SKM-1 treated with dmso at 0.1 percent for 144 hours (cell line): ENCODE measurements at regions not wholly inside any gene's neighbourhood (a gene's known extent, or its start where the extent isn't known, plus 50 kb on each side); places are given as distances from the start of the nearest gene placed in this dataset.

Experiments used
- DNase-seq: peaks from one replicate; lab custom pipeline; 2025; ENCODE audit not compliant: unreplicated experiment; lab: John Stamatoyannopoulos, UW

DNA sequence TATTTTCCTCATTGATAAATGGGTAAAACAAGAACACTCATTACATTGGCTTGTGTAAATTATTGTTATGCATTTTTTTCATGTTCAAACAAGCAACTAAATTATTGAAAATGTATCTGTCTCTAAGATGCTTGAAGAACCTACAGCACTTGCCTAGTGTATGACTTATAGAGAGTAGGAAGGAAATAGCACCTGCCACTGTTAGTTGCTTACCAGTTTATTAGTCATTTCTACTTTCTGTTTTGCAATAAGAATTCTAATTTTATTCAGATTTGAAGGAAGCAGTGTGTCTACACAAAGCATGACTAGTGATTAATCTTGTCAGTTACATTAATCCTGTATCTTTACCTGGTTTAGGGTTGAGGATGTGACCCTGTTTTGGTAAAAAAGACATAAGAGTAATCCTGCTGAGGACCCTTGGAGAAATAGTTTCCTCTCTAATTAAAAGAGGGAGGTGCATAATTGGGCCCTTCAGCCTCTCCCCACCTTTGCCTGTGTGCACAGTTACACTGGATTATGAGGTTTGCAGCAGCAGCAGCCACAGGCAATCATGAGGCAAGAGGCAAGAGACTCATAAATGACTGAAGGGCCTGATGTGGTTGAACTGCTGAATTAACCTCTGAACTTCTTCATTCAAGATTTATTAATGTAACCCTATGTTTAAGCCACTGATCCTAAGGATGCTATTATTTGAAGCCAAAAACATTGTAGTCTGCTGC, 1202.1 kb downstream of the ADGRL3 start:
- no peak for DNase-seq

DNA sequence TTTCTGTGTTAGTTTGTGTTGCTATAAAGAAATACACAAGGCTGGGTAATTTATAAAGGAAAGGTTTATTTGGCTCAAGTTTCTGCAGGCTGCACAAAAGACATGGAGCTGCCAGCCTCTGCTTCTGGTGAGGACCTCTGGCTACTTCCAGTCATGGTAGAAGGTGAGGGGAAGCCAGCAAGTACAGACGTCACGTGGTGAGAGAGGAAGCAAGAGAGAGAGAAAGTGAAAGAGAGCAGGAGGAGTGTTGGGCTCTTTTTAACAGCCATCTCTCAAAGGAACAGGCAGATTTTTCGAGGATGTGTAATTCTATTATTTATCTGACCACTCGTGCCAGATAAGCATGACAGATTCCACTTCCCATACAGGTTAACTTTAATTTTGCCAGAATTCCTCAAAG, 1199.1 kb downstream of the ADGRL3 start:
- no peak for DNase-seq

DNA sequence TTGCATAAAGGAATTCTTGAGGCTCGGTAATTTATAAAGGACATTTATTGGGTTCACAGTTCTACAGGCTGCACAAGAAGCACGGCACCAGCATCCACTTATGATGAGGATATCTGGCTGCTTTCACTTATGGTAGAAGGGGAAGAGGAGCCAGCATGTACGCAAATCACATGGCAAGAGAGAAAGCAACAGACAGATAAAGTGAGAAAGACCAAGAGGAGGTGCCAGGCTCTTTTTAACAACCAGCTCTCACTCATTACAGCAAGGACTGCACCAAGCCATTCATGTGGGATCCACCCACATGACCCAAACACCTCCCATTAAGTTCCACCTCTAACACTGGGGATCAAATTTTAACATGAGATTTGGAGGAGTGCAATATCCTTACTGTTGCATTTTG, 1198.2 kb downstream of the ADGRL3 start:
- no peak for DNase-seq

GRCh38 chr4:62394766-62395165, 1194.6 kb downstream of the ADGRL3 start:
- DNase-seq: peak; percentile 18

DNA sequence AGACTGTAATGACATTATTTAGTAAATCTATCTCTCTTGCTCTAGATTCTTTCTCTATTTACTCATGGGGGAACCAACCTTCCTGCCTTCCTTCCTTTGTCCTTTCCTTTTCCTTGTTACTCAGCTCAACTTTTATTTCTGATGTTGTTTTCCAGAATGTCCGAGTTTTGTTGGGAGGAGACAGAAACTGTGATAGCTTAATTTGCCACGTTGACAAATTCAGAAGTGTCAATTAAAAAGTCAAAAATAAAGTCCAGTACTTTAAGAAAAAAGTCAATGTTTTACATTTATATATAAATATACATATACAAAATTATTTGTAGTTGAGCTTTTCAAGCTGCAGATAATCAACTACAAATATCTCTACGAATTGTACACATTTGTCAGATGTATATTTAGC, 1187.7 kb downstream of the ADGRL3 start:
- no peak for DNase-seq

- DNase-seq: no peak
Measured at GRCh38 chr4:62377700-62378099, 1177.6 kb downstream of the ADGRL3 start.

- DNase-seq: no peak
Measured at GRCh38 chr4:62377245-62377644, 1177.1 kb downstream of the ADGRL3 start.

DNA sequence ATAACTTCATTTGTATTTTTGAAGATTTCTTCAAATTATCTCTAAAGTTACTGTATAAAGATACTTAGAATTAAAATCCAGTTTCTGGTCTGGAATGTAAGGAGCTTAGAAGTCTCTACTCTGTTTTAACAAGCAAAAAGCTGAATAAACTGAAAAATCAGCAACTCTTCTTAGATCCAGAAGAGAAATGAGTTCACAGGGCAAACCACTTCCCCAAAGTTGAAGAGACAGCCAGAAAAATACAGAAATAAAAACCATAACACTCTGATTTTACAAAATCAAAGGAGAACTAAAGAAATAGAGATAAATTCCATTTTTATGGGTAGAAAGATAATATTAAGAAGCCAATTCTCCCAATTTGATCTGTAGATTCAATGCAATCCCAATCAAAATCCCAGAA, 1166.8 kb downstream of the ADGRL3 start:
- DNase-seq: no peak

DNA sequence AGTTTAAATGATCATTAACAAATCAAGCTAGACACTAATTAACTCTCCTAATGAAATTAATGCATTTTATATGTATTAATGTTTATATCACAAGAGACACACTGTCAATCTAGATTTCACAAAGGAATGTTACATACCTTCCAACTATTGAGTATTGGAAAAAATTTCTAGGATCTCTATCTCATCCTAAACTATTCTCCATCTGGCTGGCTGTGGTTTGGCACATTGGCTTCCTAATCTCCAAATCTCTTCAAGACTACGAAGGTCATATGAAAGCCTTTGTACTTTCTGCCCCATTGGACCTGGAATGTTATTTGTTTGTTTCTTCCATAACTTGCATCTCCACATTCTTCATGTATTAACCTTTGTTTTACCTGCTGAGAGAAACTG, 1160.0 kb downstream of the ADGRL3 start:
- no peak for DNase-seq

DNA sequence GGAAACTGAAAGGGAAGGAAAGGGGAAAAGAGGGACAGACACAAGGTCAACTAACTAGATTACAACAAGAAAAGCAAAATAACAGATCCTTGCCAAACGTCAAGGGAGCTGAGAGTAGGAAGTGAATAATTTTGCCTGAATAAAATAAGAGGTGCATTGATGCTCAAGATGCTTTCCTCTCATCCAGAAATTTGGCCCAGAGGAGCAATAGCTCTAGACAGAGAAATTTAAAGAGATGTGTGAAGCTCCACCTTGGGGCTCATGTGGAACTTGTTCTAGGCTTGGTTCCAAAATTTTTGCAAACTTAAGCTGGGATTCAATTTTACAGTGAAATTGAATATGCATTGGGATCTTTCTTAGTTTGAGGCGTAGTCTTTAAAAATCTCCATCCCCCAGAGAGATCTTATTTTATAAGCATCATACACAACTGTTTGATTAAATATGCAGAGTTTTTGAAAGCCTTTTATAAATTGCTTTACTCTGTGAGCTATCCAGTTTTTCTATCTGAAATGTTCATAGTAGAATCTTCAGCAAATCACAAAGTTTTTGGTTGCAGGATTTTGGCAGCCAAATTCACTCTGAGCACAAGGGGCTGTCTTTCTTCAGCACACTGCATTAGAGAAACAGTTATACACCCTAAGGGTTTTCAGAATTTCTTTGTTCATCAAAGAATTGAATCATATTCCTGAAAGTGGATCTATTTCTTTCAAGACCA, 1159.5 kb downstream of the ADGRL3 start:
- no peak for DNase-seq

DNA sequence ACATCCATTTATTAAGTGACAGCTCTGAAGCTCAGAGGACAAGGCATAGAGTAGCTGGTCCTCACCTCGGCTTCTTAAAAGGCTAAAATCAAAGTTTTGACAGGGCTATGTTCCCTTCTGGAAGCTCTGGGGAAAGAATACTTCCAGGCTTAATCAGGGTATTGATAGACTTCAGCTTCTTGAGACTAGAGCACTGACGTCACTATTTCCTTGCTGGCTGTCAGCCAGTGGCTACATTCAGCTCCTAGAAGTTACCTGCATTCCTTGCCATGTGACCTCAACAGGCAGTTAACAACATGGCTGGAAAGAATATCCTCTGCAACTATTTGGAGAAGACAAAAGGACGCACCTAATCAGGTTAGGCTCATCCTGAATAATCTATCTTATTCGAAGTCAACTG, 1144.8 kb downstream of the ADGRL3 start:
- no peak for DNase-seq

DNA sequence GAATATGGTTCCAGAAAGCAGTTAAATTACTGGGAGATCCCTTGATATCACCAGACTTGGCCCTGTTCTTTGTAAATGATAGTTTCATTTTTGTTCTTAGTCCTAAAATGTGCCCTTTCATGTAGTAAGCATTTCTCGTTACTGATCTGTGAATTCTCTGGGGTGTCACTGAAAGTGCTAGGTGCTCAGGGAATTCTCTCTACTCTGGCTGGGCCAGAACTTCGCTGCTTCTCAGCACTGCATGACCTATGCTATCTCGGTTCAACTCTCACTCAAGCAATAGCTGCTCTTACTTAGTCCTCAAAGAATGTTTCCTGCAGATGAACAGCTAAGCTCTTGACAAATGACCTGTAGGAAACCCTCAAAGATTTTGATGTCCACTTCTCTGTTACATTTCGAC, 1144.3 kb downstream of the ADGRL3 start:
- DNase-seq: no peak

GRCh38 chr4:62342346-62342745, 1142.2 kb downstream of the ADGRL3 start:
- no peak for DNase-seq

- no peak for DNase-seq
Measured at GRCh38 chr4:62328526-62328925, 1128.4 kb downstream of the ADGRL3 start.

DNA sequence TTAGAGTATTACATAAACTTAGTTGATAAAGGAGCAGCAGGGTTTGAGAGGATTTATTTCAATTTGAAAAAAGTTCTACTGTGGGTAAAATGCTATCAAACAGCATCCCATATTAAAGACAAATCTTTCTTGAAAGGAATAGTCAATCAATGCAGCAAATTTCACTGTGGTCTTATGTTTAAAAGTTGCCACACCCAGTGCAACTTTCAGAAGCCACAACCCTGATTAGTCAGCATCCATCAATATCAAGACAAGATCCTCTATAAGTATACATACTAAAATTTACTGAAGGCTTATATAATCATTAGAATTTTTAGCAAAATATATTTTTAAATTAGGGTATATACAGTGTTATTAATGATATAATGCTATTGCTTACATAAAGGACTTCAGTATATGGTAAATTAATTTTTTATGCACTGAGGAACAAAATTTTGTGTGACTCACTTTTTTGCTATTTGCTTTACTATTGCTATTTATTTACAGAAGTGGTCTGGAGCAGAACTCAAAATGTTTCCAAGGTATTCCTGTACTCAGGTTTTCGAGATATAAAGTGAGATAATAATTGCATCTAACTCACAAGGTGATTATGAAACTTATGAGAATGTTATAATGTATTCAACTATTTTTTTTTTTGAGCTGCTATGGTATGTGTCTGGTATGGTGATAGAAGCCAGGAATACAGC, 1127.6 kb downstream of the ADGRL3 start:
- no peak for DNase-seq

GRCh38 chr4:62324215-62324614, 1124.1 kb downstream of the ADGRL3 start:
- DNase-seq: no peak

GRCh38 chr4:62320612-62321011, 1120.5 kb downstream of the ADGRL3 start:
- no peak for DNase-seq

- no peak for DNase-seq
Measured at GRCh38 chr4:62302710-62303109, 1102.6 kb downstream of the ADGRL3 start.

GRCh38 chr4:62301500-62301899, 1101.4 kb downstream of the ADGRL3 start:
- no peak for DNase-seq

DNA sequence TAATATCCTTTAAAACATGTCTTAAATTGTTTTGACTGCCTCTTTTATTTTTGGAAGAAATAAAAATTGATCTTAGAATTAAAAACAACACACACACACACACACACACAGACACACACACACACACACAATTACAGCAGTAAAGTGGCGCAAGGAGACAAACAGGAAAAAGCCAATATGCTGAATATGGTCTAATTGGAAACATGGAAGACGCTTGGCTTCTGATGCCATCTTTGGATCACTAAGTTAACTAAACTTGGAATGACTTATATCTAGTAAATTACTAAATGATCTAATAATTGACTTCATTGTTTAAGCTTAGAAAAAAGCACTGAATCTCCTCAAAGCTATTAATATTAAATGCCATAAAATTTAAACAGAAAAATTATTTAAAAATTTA, 1093.4 kb downstream of the ADGRL3 start:
- DNase-seq: no peak

DNA sequence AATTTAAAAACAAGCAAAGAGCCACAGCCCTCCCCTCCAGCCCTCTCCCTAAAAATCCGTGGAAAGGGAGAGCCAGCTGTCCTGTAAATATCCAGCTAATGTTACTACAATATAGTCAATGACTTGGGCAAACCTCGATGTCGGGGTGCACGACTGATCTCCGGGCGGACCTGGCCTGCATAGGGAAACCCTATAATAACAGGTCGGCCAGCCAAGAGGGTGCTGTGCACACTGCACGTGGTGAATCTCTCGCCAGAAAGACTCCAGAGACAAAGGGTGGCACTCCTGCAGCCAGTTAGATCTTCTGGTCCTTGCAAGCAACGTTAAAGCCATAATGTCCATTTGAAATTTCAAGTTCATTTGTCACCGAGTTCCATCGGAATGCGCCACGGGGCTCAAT, 1092.8 kb downstream of the ADGRL3 start:
- no peak for DNase-seq

DNA sequence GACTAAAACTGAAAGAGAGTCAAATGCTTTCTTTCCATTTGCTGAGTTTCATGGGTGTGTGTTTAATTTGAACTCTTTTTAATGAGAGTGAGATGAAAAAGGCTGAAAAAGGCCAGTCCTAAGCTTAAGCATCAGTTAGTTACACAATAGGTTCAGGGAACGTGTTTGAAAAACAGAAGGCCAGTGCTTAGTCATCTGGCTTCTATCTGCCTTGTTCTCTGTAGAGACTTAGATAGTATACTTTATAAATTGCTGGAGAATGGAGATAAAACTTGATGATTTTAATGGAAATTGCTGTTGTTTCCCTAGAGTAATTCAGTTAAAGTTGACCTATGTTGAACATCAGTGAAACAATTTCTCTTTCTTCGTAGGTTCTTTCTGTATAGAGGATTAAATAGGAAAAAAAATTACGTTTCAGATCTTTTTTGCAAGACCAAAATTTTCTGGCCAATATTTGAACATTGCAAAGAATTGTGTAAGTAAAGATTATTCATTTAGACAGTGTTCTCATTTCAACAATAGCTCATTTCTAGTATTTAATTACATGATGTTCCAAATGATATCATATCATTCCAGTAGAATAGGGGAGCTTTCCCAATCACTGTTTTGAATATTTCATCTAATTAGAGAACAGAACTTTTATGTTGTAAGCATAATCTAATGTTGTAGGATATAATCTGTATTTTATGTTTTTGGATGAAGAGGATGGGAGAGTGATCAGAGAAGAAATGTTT, 1088.8 kb downstream of the ADGRL3 start:
- DNase-seq: no peak
